ENCODE measurements at regions not wholly inside any gene's neighbourhood (a gene's known extent, or its start where the extent isn't known, plus 50 kb on each side); places are given as distances from the start of the nearest gene placed in this dataset.

GRCh38 chr6:121584586-121585369 is 149.3 kb downstream of the GJA1 start:
- TF ChIP-seq SIN3A (IDR thresholded peaks at IDR 0.05; ENCODE audit: borderline replicate concordance, insufficient read depth, low read length) (no peak), POLR2AphosphoS5 (IDR thresholded peaks at IDR 0.05; ENCODE audit: low read depth, low read length) (no peak), REST (IDR thresholded peaks at IDR 0.05; ENCODE audit: insufficient read depth in 1 of 2, low read depth in 2 of 2, low read length in 2 of 2) (no peak), TAF1 (IDR thresholded peaks at IDR 0.05; ENCODE audit: borderline replicate concordance, insufficient read depth, low read length) (no peak)

All from PFSK-1 (cell line).